NCI-H1092 (cell line): ENCODE measurements at regions not wholly inside any gene's neighbourhood (a gene's known extent, or its start where the extent isn't known, plus 50 kb on each side); places are given as distances from the start of the nearest gene placed in this dataset.

Experiments used
- DNase-seq: peaks from one replicate; lab custom pipeline; 2025; lab: John Stamatoyannopoulos, UW

DNA sequence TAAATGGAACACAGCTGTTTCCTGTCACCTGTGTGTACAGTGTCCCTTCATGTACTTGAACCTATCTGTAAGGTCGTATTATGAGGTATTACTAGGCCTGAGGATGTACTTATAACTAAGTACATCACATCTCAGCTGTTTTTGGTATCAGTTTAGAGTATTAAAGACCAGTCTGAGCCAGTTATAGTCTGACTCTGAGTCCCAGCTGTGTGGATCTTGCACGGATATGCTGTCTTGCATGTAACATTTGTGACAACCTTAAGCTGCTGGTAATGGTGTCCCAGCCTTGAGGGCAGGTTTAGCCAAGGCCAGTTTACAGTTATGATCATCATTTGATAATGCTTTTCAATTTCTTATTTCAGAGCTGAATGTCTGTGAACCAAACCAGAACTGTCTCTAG lies 496.3 kb downstream of the SLC4A3 start:
- no peak for DNase-seq

DNA sequence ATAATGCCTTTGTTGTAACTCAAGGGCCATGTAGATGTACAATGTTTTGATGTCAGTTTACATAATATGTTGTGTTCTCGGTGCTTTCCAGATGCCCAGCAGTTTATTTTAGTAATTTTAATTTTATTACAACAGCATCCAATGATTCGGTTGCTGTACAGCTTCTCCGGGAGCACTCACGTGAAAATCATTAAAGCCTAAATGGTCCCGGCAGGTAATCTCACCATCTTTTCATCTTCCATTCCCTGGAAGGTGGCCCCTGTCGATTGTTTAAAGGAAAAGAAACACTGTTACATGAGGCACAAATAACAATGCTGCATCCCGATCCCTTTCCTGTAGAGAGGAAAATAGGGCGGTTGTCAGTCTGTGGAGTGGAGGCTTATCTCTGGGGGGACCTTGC lies 498.1 kb downstream of the SLC4A3 start:
- DNase-seq = no peak

DNA sequence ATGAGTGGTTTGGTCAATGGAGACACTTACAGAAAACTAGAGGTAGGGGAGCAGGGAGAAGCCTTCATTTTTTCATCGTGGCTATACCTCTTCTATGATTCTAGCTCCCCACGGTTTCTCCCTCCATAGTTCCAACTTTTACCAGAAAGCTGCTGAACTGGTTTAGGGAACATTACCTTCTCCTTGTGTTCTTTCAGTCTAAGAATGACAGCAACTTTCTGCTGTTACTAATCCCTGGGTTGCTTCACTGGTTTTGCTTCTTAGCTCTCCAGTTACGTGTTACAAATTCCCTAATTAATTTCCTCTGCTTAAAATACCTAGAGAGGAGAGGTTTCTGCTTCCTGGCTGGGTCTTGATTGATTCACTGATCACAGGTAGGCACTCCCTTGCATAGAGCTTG lies 499.9 kb downstream of the SLC4A3 start:
- no peak for DNase-seq

DNA sequence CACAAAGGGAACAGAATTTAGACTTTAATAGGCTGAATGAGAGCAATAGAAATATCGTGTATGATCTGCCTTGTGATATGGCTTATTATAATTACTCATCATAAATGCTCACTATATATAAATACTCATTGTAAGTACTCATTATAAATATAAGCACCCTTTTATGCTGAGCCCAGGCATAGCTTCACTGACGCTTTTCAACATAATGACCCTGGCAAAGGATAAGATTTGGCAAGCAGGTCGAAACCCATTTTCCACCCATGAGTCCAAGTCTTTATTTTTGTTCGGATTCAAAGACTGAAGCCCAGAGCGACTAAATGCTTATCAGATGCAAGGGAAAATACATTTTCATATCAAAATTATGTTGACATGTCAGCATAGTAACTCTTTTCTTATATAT lies 500.4 kb downstream of the SLC4A3 start:
- DNase-seq = no peak

DNA sequence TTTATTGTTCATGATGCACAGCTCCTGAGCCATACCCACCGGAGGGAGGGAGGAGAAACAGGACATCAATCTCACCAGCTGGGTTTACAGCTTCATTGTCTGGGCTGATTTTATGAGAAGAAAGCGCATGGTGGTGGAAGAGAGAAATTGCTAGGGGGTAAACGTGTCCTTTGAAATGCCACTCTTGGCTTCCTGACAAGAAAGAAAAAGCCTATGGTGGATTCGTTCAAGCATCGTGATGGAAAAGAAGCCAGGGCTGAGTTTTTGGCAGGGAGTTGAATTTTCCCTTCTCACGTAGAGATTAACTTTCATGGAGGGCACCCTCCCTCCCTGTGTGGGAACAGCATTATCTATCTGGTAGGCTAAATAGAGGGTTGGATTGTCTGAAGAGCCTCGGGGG lies 502.0 kb downstream of the SLC4A3 start:
- no peak for DNase-seq

DNA sequence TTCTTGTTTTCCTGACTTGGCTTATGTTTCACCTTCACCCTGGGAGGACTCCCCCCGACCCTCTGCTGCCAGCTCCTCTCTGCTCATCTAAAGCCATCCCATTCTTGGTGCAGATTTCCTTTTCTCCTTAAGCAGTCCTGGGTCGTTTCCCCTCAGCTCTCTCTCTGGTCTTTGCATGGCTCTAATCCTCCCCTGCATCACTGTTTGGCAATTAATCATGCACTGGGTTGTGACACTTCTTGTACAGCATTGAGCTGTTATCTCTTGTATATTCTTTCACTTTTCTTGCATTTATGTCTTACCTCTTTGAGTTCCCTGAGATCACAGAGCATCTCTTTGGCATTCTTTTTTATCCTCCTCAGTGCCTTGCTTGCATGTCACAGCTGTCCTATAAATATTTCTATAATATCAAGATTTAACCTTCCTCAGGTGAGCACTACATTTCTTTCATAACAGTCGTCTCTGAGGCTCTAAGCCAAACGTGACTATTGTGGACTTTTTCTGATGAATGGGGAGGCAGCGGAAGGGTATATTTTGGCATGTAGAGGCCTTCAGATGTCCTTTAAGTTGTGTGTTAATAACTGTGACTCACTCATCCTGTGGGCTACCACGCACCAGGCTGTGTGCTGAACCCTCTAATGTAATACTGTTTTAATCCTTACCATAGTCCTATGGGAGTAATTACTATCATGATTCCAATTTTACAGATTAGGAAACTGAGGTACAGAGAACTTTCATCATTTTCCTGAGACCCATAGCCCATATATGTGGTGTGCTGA lies 507.5 kb downstream of the SLC4A3 start:
- DNase-seq = no peak

DNA sequence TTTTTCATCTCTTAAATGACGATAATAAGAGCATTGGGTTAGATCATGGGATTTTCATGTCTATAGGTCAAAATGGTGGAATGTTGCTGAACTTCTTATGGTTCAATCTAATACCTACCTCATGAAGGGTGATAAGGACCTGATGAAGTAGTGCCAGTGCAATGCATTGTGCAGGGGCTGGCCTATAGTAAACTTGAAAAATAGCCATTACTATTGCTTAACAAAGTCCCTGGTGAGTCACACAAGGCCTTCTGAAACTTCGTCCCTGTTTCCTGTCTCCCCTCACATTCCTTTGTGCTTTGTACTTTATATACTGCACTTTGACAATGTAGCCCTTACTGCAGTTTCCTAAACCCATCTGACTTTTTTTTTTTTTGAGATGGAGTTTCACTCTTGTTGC lies 515.9 kb downstream of the SLC4A3 start:
- no peak for DNase-seq

DNA sequence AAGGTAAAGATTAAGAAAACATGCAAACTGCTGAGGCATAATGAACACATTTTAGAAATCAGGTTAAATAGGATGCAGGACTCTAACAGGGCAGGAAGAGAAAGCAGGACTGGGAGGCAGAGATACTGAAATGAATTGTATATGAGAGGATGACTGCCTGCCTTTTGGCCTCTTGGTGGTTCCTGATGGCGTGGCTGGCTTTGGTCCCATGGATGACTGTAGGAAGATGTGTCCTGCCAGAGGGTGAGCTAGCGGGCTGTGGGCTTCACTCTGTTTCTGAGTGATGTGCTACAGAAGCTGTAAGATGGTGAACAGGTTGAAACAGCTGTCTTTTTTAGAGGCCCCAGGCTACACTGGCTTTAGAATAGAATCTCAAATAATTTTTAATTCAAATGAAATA lies 517.0 kb downstream of the SLC4A3 start:
- no peak for DNase-seq

DNA sequence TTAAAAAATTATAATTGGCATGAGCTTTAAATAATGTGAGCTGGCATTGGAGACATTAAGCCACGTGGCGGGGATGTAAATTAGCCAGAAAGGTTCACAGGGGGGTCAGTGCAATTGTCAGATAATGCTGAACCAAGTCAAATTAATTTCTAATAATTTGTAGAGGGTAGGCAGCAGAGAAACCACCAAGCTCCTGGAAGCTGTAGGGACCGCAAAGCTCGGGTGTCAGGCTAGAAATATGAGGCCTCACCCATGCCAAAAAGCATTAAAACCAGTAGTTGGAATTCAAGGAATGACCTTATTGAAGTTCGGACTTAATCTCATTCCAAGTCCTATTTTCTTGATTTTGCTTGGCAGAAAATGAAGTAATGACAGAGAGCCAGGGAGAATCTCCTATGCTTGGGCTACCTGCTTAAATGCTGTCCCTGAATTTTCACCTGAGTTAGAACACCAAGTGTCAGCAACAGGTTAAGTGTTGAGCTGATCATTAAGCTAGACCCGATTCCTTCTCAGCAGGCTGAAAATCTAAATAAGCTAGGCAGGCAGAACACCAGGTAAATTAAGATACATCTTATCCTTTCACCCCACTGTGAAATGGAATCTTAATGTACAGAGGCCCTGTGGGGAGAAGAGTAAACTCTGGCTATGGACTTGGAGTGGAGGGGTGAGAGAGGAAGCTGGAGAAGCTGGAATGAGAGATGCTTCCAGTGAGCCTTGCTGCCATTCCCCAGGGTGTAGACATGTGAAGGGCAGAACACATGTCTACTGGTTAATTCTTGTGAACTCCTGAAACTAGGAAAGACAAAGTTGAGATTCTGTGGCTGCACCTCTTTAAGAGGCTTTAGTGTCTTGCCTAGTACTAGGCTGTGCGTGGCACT lies 520.0 kb downstream of the SLC4A3 start:
- no peak for DNase-seq

DNA sequence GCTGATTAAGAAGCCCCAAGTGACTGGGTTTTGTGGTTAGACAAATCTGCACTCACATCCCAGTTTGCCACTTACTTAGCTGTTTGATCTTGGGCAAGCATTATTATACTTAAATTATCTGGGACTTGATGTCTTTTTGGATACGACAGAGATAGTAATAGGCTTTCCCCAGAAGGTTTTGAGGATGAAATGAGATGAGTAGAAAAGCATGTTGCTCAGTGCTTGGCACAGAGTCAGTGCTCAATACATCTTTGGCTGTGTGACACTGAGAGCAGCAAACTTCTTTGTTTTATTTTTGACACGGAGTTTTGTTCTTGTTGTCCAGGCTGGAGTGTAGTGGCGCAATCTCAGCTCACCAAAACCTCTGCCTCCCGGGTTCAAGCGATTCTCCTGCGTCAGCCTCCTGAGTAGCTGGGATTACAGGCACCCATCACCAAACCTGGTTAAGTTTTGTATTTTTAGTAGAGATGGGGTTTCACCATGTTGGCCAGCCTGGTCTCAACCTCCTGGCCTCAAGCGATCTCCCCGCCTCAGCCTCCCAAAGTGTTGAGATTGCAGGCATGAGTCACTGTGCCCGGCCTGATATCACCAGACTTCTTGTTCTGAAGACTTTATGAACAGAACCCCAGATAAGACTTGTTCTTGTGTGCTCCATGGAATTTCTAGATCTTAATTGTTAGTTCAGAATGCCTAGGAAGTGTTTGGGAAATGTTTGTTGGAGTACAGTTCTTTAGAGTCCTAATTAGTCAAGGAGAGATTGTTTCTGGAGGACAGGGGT lies 521.2 kb downstream of the SLC4A3 start:
- no peak for DNase-seq

DNA sequence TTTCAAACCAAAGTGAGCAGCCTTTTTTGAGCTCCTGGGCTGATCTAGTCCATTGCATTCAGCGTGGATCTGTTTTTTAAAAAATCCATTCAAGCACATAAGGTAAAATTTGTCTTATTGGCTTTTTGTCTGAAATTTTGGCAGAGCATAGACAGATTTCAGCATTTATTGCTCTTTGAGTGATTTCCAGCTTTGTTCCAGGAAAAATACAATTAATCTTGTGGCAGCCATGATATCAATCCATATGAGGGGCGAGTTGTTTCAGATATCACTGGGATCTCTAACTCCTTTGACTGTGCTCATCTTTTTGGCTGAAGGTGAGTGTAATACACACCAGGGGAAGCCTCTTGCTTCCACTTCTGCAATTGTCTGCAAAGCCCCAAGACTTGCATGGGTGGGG lies 523.9 kb downstream of the SLC4A3 start:
- DNase-seq = no peak

DNA sequence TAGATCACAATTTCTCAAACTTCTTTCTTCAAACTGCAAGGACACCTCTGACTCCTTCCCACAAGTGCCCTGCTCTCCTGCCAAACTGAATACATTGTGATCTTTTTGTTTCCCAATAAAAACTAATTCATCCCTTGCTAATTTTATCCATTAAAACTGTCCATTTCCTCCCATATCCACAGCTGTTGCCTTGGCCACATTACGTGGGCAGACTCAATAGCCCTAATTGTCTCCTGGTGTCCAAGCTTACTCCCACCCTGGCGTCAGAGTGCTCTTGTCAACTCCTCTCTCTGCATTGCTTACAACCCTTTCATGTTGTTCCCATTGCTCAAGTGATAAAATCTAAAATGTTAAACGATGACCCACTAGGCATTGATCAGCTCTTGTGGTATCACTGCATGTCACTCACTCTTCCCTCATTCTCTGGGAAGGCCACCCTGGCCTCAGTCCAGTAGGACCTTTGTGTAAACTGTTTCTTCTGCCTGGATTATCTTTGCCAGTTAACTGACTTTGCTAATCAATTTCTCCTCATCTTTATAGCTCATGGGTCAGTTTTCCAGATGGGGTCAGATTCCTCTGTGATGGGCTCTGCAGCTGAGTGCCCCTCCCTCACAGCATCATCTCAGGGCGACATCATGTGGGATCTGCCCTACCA lies 525.0 kb downstream of the SLC4A3 start:
- no peak for DNase-seq

DNA sequence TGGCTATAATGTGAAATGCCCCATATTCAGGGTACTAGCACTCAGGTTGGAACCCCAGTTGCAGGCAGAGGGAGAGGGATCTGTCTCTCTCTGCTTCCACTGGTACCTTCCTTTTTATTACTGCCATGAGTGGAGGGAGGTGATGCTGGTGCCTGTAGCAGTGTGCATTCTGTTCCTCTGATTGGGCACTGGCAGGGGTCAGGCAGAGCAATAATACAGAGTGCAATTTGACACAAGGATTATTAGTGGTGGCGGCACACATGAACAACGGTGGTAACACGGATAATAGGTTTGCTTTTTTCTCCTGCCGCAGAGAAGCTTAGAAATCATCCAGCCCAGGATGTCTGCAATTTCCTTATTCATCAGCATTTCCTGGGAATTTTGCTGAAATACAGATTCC lies 525.7 kb downstream of the SLC4A3 start:
- no peak for DNase-seq

DNA sequence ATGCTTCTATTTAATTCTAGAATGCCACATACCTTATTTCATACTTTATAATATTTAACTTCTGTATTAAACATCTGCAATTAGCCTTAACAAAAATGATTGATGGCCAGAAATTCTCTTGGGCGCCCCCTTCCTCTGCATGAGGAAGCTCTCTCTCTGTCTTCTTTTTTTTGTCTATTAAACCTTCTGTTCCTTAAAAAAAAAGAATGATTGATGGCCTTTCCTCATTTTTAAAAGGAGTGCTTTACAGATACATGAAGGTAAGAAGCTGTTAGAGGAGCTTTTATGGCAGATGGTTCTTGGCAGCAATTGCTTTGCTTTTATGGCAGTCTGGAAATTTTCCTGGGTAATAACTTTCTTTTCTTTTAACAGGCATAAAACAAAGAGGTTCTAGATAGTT lies 526.9 kb downstream of the SLC4A3 start:
- DNase-seq = no peak

DNA sequence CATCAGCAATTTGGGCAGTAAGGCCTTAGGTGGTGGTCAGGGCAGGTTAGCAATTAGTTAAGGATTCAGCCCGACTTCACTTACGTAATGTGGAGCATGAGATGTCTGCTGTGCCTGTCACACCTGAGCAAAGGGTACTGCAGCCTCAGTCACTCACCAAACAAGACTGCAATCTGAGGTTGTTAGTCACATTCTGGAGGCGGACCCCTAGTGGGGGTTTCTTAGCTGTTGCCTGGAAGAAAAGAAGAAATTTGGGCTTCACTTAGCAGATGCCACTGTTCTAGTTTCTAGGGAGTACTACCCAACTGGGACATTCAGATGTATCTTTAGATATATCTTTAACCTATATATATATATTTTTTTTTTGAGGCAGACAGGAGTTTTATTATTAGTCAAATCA lies 529.9 kb downstream of the SLC4A3 start:
- no peak for DNase-seq

DNA sequence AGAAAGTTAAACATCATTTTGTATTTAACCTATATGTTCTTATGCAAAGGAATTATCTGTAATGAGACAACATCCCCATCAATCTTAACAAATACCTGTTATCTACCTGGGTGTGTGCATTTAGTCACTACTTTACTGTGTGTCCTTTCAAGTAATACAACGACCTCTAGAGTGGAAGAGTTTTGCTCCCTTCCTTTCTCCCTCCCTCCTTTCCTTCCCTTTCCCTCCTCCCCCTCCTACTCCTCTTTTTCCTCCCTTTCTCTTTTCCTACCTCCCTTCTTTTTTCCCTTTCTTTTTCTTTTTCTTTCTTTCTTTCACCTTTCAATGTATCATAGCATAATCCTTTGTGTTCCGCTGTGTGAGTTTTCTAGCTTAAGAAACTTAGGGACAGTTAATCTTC lies 532.3 kb downstream of the SLC4A3 start:
- DNase-seq = no peak

DNA sequence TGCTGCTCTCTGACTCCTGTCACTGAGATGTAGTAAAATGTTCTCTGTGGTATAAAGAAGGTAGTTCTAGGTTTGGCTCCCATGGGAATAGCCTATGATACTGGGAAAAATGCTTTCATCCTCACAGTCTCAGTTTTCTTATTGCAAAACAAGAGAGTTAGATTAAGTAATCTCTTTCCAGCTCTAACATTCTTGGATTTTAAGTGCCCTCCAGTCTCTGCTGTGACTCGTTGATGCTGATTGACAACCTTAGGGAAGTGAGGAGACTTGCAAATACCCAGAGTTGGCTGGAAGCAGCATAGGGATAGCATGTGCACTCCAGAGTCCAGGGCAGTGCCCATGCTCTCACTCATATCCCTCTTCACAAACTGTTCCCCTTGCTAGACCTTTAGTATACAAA lies 534.9 kb downstream of the SLC4A3 start:
- no peak for DNase-seq

DNA sequence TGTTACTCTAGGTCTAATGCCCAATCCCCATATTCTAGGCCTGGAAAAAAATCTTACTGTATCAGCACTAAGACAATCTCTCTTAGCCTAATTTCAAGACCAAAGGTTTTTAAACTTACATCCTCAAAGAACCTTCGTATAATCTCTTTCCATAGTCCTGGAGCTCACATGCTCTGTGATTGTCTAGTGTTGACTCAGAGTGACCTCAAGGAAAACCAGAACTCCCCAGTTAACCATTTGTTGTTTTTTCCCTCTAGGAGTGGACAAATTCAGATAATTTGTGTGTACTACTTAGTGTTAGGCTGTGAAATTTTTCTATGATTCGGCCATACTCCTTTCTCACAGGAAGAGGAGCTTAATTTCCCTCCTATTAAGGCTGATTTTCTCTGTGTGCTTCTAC lies 536.1 kb downstream of the SLC4A3 start:
- no peak for DNase-seq

DNA sequence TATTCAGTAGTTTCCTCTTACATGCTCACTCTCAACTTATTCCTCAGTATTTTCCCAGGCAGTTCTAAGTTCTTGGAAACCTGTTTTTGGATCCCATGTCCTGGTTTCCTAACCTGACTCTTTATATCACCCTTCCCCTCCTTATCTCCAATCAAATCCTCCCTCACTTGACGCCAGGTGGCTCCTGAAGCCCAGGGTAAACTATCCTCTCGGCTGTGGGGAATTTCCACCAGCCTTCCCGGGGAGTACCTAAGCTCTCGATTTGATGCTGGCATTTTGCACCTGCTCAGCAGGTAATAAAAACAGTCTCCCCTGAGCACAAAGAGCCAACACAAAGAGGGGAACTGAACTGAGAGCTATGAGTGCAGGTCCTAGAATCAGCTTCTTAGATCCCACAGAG lies 538.0 kb downstream of the SLC4A3 start:
- peak; percentile 29 for DNase-seq

DNA sequence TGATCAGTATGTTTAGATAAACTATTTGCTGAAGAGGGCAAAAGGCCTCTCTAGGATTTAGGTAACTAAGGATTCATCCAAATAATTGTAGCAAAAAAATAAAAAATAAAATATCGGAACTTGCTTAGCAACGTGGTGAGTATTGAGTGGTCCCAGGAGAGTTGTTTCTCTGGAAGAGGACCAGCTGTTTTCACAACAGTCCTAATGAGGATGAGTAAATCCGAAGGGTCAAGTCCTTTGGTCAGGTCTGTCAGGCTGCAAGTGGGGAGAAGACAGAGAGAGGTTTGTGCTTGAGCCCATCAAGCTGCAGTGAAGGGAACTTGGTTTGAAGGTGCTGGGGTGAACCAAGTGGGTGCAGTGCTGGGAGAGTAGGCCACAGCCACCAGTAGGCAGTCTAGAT lies 539.2 kb downstream of the SLC4A3 start:
- DNase-seq = no peak

DNA sequence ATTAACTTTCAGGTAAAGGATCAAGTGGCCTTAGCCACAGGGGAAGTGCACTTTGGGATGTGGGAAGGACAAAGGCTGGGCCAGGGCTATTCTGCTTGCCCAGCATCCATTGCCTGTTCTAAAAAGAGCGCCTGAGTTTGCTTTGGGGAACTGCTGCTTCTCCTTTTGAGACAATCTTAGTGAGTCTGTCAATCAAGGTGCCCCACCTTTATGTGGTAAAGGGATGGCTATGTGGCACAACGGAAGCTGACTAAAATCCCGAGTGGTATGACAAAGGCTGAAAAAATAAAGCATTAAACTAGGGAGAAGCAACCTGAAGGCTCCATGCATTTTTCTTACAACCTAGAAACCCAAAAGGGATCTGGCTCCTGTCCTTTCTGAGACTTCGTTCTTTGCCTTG lies 540.5 kb downstream of the SLC4A3 start:
- DNase-seq = no peak

DNA sequence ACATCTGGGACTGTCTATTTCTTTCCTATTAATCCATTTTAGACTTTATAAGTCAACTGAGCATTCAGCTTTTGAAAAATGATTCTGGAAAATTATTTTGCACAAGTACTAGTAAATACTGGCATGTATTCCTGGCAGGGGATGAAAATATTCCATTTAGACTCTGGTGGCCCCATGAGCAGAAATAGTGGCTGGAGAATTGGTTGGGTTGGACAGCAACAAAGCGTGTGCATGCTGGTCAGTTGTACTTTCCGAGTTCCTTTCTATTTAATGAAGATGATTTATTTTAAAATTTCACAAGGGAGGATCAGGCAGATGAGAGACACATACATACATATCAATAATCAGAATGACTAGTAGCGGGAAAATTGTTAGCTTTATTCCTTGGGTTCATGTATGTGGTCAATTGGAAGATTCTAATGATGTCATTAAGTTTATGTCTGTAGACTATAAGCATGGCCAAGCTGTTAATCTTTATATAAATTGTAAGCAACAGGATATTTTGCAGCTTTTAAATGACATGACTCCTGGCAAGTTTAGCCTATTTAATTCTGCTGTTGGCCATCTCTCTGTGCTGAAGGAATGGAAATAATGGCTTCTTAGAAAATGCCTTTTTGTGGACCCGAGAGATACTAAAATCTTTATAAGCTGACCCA lies 541.6 kb downstream of the SLC4A3 start:
- DNase-seq = no peak
